ENCODE measurements at regions not wholly inside any gene's neighbourhood (a gene's known extent, or its start where the extent isn't known, plus 50 kb on each side); places are given as distances from the start of the nearest gene placed in this dataset.

DNA sequence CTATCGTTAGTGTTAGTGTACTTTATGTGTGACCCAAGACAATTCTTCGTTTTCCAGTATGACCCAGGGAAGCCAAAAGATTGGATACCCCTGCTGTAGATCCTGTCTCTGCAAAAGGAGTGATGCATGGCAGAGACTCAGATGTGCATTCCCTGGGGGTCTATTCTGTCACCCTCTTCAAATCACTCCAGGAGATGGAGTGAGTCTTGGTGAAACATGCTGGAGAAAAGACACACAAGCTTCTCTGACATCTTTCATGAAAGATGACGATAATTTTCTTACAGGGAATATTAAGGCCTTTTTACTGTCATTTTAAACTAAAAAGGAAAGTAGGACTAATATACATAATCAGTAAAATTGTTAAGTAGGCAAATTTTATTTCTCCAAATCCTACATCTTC lies 437.9 kb upstream of the SOX5 start:
- Mint-ChIP-seq H3K36me3 (ENCODE audit: unreplicated experiment) (peaks cover 3% of the 10 kb centered on the region), H3K27me3 (ENCODE audit: unreplicated experiment) (no peaks in the 10 kb centered on the region), H3K4me1 (ENCODE audit: unreplicated experiment) (no peaks in the 10 kb centered on the region), H3K27ac (ENCODE audit: unreplicated experiment) (no peak overlapping the region), H3K4me3 (ENCODE audit: unreplicated experiment) (no peak overlapping the region), H3K9me3 (ENCODE audit: unreplicated experiment) (peaks cover 27% of the 10 kb centered on the region)
- no peak for DNase-seq (ENCODE audit: extremely low spot score, unreplicated experiment)
- TF ChIP-seq CTCF (IDR thresholded peaks at IDR 0.05): no peak

GRCh38 chr12:24386836-24387235 lies 437.4 kb upstream of the SOX5 start:
- Mint-ChIP-seq H3K36me3 (ENCODE audit: unreplicated experiment) (peaks cover 3% of the 10 kb centered on the region), H3K9me3 (ENCODE audit: unreplicated experiment) (peaks cover 26% of the 10 kb centered on the region), H3K27me3 (ENCODE audit: unreplicated experiment) (no peaks in the 10 kb centered on the region), H3K27ac (ENCODE audit: unreplicated experiment) (no peak overlapping the region), H3K4me1 (ENCODE audit: unreplicated experiment) (peaks cover 2% of the 10 kb centered on the region), H3K4me3 (ENCODE audit: unreplicated experiment) (no peak overlapping the region)
- no peak for DNase-seq (ENCODE audit: extremely low spot score, unreplicated experiment)
- TF ChIP-seq CTCF (IDR thresholded peaks at IDR 0.05): no peak

- DNase-seq (ENCODE audit: extremely low spot score, unreplicated experiment): no peak
- Mint-ChIP-seq H3K4me3 (ENCODE audit: unreplicated experiment) (no peak overlapping the region), H3K9me3 (ENCODE audit: unreplicated experiment) (peaks cover 8% of the 10 kb centered on the region), H3K36me3 (ENCODE audit: unreplicated experiment) (no peaks in the 10 kb centered on the region), H3K4me1 (ENCODE audit: unreplicated experiment) (peaks cover 45% of the 10 kb centered on the region), H3K27ac (ENCODE audit: unreplicated experiment) (no peak overlapping the region), H3K27me3 (ENCODE audit: unreplicated experiment) (no peaks in the 10 kb centered on the region)
- no peak for TF ChIP-seq CTCF (IDR thresholded peaks at IDR 0.05)
Measured at GRCh38 chr12:24381790-24382189, 432.3 kb upstream of the SOX5 start.

DNA sequence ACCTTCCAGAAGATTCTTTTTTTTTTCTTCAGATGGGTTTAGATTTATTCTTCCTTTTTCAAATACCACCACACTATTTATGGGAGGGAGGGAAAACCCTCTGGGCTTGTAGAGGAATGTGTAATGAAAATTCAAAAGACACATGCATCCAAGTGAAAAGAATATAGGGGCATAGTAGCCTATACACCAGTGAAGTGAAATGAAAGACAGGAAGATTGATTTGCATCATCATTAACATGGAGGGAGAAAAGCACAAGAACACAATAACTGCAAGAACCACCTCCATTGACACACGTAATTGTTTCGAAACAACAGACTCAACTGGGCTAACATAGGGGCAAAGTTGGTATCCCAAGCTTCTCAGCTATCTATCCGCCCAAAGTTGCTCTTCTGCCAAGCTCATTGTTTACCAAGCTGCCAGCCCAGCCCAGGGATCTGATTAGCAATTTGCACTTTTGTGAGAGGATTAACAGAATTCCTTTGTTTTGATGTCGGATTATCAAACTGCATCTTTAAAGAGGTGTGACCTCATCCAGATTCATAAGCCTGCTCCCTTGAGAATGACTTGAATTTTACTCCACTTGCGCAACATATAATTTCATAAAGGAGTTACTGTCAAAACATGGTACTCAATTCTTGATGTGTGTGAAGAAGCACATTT lies 430.5 kb upstream of the SOX5 start:
- Mint-ChIP-seq H3K27me3 (ENCODE audit: unreplicated experiment) (no peaks in the 10 kb centered on the region), H3K27ac (ENCODE audit: unreplicated experiment) (no peak overlapping the region), H3K9me3 (ENCODE audit: unreplicated experiment) (peaks cover 8% of the 10 kb centered on the region), H3K4me1 (ENCODE audit: unreplicated experiment) (peaks cover 45% of the 10 kb centered on the region), H3K36me3 (ENCODE audit: unreplicated experiment) (no peaks in the 10 kb centered on the region), H3K4me3 (ENCODE audit: unreplicated experiment) (no peak overlapping the region)
- TF ChIP-seq CTCF (IDR thresholded peaks at IDR 0.05): no peak
- no peak for DNase-seq (ENCODE audit: extremely low spot score, unreplicated experiment)

GRCh38 chr12:24379433-24379832 lies 430.0 kb upstream of the SOX5 start:
- Mint-ChIP-seq H3K27ac (ENCODE audit: unreplicated experiment) (no peak overlapping the region), H3K27me3 (ENCODE audit: unreplicated experiment) (no peaks in the 10 kb centered on the region), H3K4me3 (ENCODE audit: unreplicated experiment) (no peak overlapping the region), H3K9me3 (ENCODE audit: unreplicated experiment) (peaks cover 8% of the 10 kb centered on the region), H3K4me1 (ENCODE audit: unreplicated experiment) (peaks cover 45% of the 10 kb centered on the region), H3K36me3 (ENCODE audit: unreplicated experiment) (no peaks in the 10 kb centered on the region)
- no peak for DNase-seq (ENCODE audit: extremely low spot score, unreplicated experiment)
- TF ChIP-seq CTCF (IDR thresholded peaks at IDR 0.05): no peak
